ENCODE measurements at regions not wholly inside any gene's neighbourhood (a gene's known extent, or its start where the extent isn't known, plus 50 kb on each side); places are given as distances from the start of the nearest gene placed in this dataset.
A peak's percentile ranks its signal among the peaks of the same experiment; 100 is the strongest.

DNA sequence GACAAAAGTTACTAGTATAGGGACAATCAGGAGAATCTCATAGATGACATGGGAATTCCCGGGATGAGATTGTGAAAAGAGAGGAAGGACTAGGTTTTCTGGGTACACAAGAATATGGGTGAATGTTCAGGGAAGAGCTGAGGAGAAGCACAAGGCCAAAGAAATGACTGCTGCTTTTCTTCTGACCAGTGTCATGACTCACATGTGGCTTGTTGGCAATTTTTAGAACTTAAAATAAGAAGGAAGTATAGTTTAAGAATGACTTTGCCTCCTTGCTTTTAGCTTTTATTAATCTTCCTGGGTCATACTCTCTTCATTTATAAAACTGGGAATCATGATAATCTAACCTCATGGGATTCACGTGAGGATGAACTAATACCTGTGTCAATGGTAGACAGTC, 652.4 kb upstream of the MEF2C start:
- Histone ChIP-seq H2BK15ac (ENCODE audit: low read depth, low read length) (no peak overlapping the region), H2BK5ac (ENCODE audit: low read depth, low read length, poor library complexity, severe bottlenecking) (no peak overlapping the region), H4K5ac (ENCODE audit: low read depth, low read length) (no peak overlapping the region), H3K79me1 (ENCODE audit: low read depth in 1 of 2, low read length in 2 of 2) (no peaks in the 10 kb centered on the region), H2AK9ac (replicated peaks; ENCODE audit: low read depth, low read length, poor library complexity) (no peak overlapping the region), H3K14ac (replicated peaks; ENCODE audit: low read depth, low read length) (no peak overlapping the region), H4K91ac (ENCODE audit: insufficient read depth, low read depth, low read length) (no peak overlapping the region), H3K4me3 (ENCODE audit: insufficient read depth, low read depth, low read length) (no peak overlapping the region), H2AFZ (replicated peaks; ENCODE audit: low read length, poor library complexity) (no peak overlapping the region), H3K27me3 (ENCODE audit: control insufficient read depth, insufficient read depth, low read length) (no peaks in the 10 kb centered on the region), H2BK120ac (ENCODE audit: low read depth, low read length) (no peak overlapping the region), H3K36me3 (ENCODE audit: control insufficient read depth, insufficient read depth, low read length) (no peaks in the 10 kb centered on the region), H3K9ac (ENCODE audit: low read depth, low read length) (no peak overlapping the region), H3K4me1 (ENCODE audit: control insufficient read depth, insufficient read depth, low read length) (no peaks in the 10 kb centered on the region), H3K4me2 (ENCODE audit: low read depth, low read length) (no peak overlapping the region), H2BK20ac (ENCODE audit: low read depth, low read length) (no peak overlapping the region), H2AK5ac (ENCODE audit: low read depth, low read length) (no peak overlapping the region), H3K23ac (ENCODE audit: low read depth, low read length) (no peak overlapping the region), H4K8ac (ENCODE audit: low read depth in 2 of 2, low read length in 2 of 2) (no peak overlapping the region), H3K27ac (ENCODE audit: insufficient read depth, low read length) (no peak overlapping the region), H3K9me3 (ENCODE audit: control insufficient read depth, insufficient read depth, low read length) (no peaks in the 10 kb centered on the region), H3K9me1 (ENCODE audit: insufficient read depth, low read length) (no peaks in the 10 kb centered on the region), H3K4ac (ENCODE audit: low read depth, low read length) (no peak overlapping the region), H3K18ac (ENCODE audit: low read depth, low read length) (no peak overlapping the region), H4K20me1 (ENCODE audit: insufficient read depth, low read length) (no peaks in the 10 kb centered on the region), H3K56ac (ENCODE audit: extremely low read depth, insufficient read depth, low read length) (no peak overlapping the region)
- BruUV-seq (replicated peaks) = no TSS peak
- in situ Hi-C loops (cut with MboI; ENCODE audit: low sequenced_read_pairs) (no loop called here), dilution Hi-C loops (cut with HindIII; ENCODE audit: low sequenced_read_pairs, unreplicated experiment) (no loop called here), intact Hi-C loops (cut with micrococcal nuclease) (no loop called here)
- TF ChIP-seq FOS (IDR thresholded peaks at IDR 0.05; ENCODE audit: low read depth, low read length) (no peak), MXI1 (IDR thresholded peaks at IDR 0.05; ENCODE audit: borderline replicate concordance, low read depth, low read length) (no peak), CEBPB (IDR thresholded peaks at IDR 0.05; ENCODE audit: low read depth, low read length) (no peak), RFX5 (IDR thresholded peaks at IDR 0.05; ENCODE audit: low read depth, low read length) (no peak), SMC3 (IDR thresholded peaks at IDR 0.05; ENCODE audit: low read depth, low read length) (no peak), NFE2L2 (IDR thresholded peaks at IDR 0.05; ENCODE audit: low read depth, low read length) (no peak), MAFK (IDR thresholded peaks at IDR 0.05; ENCODE audit: low read depth, low read length) (no peak), RAD21 (IDR thresholded peaks at IDR 0.05; ENCODE audit: low read length) (no peak), MAZ (IDR thresholded peaks at IDR 0.05; ENCODE audit: borderline replicate concordance, low read depth, low read length) (no peak), RCOR1 (IDR thresholded peaks at IDR 0.05; ENCODE audit: insufficient replicate concordance, low read length) (no peak), POLR2A (IDR thresholded peaks at IDR 0.05; ENCODE audit: low read depth, low read length) (no peak), CHD1 (IDR thresholded peaks at IDR 0.05; ENCODE audit: low read depth, low read length) (no peak)
- TF ChIP-seq, protein P1, sequence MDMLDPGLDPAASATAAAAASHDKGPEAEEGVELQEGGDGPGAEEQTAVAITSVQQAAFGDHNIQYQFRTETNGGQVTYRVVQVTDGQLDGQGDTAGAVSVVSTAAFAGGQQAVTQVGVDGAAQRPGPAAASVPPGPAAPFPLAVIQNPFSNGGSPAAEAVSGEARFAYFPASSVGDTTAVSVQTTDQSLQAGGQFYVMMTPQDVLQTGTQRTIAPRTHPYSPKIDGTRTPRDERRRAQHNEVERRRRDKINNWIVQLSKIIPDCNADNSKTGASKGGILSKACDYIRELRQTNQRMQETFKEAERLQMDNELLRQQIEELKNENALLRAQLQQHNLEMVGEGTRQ (IDR thresholded peaks at IDR 0.05; ENCODE audit: low read depth, low read length) = no peak
- TF ChIP-seq, protein P2, sequence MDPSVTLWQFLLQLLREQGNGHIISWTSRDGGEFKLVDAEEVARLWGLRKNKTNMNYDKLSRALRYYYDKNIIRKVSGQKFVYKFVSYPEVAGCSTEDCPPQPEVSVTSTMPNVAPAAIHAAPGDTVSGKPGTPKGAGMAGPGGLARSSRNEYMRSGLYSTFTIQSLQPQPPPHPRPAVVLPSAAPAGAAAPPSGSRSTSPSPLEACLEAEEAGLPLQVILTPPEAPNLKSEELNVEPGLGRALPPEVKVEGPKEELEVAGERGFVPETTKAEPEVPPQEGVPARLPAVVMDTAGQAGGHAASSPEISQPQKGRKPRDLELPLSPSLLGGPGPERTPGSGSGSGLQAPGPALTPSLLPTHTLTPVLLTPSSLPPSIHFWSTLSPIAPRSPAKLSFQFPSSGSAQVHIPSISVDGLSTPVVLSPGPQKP (IDR thresholded peaks at IDR 0.05; ENCODE audit: borderline replicate concordance, low read depth, low read length) = no peak
- CTCF ChIA-PET = no interaction called here
- DNase-seq (peak; percentile 0), ATAC-seq (ENCODE audit: low read depth) (no peak)
- POLR2A ChIA-PET (ENCODE audit: unreplicated experiment) = no interaction called here
- 80% methylated on average over 1 of the region's 2 CpGs; no CpG with 5 or more reads in 1 of the 2 experiments for WGBS, 2 experiments (ENCODE audit: extremely low coverage in 2 of 2, insufficient read length in 1 of 2)
